COLO668 (cell line): ENCODE measurements at regions not wholly inside any gene's neighbourhood (a gene's known extent, or its start where the extent isn't known, plus 50 kb on each side); places are given as distances from the start of the nearest gene placed in this dataset.

Experiments
- DNase-seq: peaks from one replicate; lab custom pipeline; 2025; ENCODE audit not compliant: unreplicated experiment; lab: John Stamatoyannopoulos, UW

- DNase-seq = no peak
These were observed 54.6 kb upstream of the PAX6 start for GRCh38 chr11:31865606-31866300.

GRCh38 chr11:31863170-31863832 is 52.2 kb upstream of the PAX6 start:
- DNase-seq = no peak

- no peak for DNase-seq
These were observed 49.9 kb upstream of the PAX6 start for GRCh38 chr11:31861011-31861410.
